Gastroesophageal sphincter (tissue), 4 donors: ENCODE measurements at regions not wholly inside any gene's neighbourhood (a gene's known extent, or its start where the extent isn't known, plus 50 kb on each side); places are given as distances from the start of the nearest gene placed in this dataset.

Source experiments
- ATAC-seq: fragments of 150-250 bp; one replicate; pipeline ENCODE4 v1.9.1; 2016; ENCODE audit warnings: mild to moderate bottlenecking, moderate library complexity
- H3K27ac ChIP-seq, 4 donors: fragments of 200-600 bp; sonication (generic) in 3 of 4; 1 replicate in 3 of 4; 2 replicates in 1 of 4; pipeline ENCODE4 v1.5.1; 2016 to 2019
- H3K27me3 ChIP-seq: fragments of 200-600 bp; sonication (generic); one replicate; pipeline ENCODE4 v1.5.1; 2019
- H3K36me3 ChIP-seq, 2 donors: fragments of 200-600 bp; sonication (generic); one replicate each; pipeline ENCODE4 v1.5.1; 2019; ENCODE audit warnings: control low read depth in 1 of 2
- H3K4me1 ChIP-seq, 3 donors: fragments of 200-600 bp; sonication (generic); 1 replicate in 2 of 3; 2 replicates in 1 of 3; pipeline ENCODE4 v1.5.1; 2016 to 2019; ENCODE audit warnings: control low read depth in 2 of 3
- H3K4me3 ChIP-seq, 2 donors: fragments of 200-600 bp; sonication (generic); one replicate each; pipeline ENCODE4 v1.5.1; 2019; ENCODE audit warnings: mild to moderate bottlenecking in 1 of 2, moderate library complexity in 1 of 2
- H3K9me3 ChIP-seq, 3 donors: fragments of 200-600 bp; sonication (generic); one replicate each; pipeline ENCODE4 v1.5.1; 2017 to 2019; ENCODE audit warnings: control low read depth in 2 of 3
- CTCF ChIP-seq, 4 experiments: fragments of 200-600 bp in 2 of 4; fragments of 450-650 bp in 2 of 4; sonication (generic) in 1 of 4; IDR thresholded peaks; one replicate each; pipeline ENCODE4 v1.5.1; 2017 to 2019; ENCODE audit warnings: antibody characterized with exemption in 4 of 4, mild to moderate bottlenecking in 2 of 4, moderate library complexity in 2 of 4
- EP300 ChIP-seq: sonication (generic); formaldehyde crosslinking; IDR thresholded peaks from one replicate; pipeline ENCODE4 v1.6.1; 2017; ENCODE audit warnings: antibody characterized with exemption, mild to moderate bottlenecking
- POLR2A ChIP-seq, 2 donors: fragments of 450-650 bp; IDR thresholded peaks; one replicate each; pipeline ENCODE4 v1.6.1; 2017; ENCODE audit warnings: antibody characterized with exemption in 2 of 2, mild to moderate bottlenecking in 2 of 2, moderate library complexity in 1 of 2
- POLR2AphosphoS5 ChIP-seq: sonication (generic); formaldehyde crosslinking; IDR thresholded peaks from one replicate; pipeline ENCODE4 v1.6.1; 2017; ENCODE audit warnings: antibody characterized with exemption
- WGBS, 2 donors: methylation state at CpG; one replicate each; pipeline ENCODE4 v1.1.5; 2018; ENCODE audit warnings: low coverage in 1 of 2; 5-methylcytosine and 5-hydroxymethylcytosine counted together

- TF ChIP-seq POLR2A (IDR thresholded peaks at IDR 0.05) = no peak
- TF ChIP-seq POLR2AphosphoS5 = no peak
- TF ChIP-seq CTCF (IDR thresholded peaks at IDR 0.05) = no peak
- no peak for TF ChIP-seq EP300
- no peaks in the 10 kb centered on the region for H3K36me3 ChIP-seq
Measured at GRCh38 chr6:8993111-8993510, 557.8 kb upstream of the SLC35B3 start.

GRCh38 chr6:8991844-8992243, 556.5 kb upstream of the SLC35B3 start:
- TF ChIP-seq CTCF (IDR thresholded peaks at IDR 0.05) (no peak), POLR2AphosphoS5 (no peak), POLR2A (IDR thresholded peaks at IDR 0.05) (no peak), EP300 (no peak)
- ATAC-seq = no peak
- no peaks in the 10 kb centered on the region for H3K36me3 ChIP-seq
- WGBS, 2 donors = 54 to 57% methylated on average over 3 of the region's 3 CpGs
- H3K9me3 ChIP-seq = no peaks in the 10 kb centered on the region
- no peaks in the 10 kb centered on the region for H3K27me3 ChIP-seq
- no peak overlapping the region for H3K27ac ChIP-seq
- no peak overlapping the region for H3K4me3 ChIP-seq
- H3K4me1 ChIP-seq = no peaks in the 10 kb centered on the region

More at GRCh38 chr6:8993111-8993510, 557.8 kb upstream of the SLC35B3 start:
- no peak for ATAC-seq
- H3K9me3 ChIP-seq = no peaks in the 10 kb centered on the region
- peaks cover 7% of the 10 kb centered on the region for H3K27me3 ChIP-seq
- 79 to 100% methylated on average over 1 to 3 of the region's 3 CpGs for WGBS, 2 donors
- no peak overlapping the region for H3K4me3 ChIP-seq
- H3K4me1 ChIP-seq = no peaks in the 10 kb centered on the region
- H3K27ac ChIP-seq = no peak overlapping the region

- Histone ChIP-seq H3K36me3 (no peaks in the 10 kb centered on the region), H3K27ac (no peak overlapping the region), H3K4me3 (no peak overlapping the region), H3K27me3 (no peaks in the 10 kb centered on the region), H3K9me3 (no peaks in the 10 kb centered on the region), H3K4me1 (no peaks in the 10 kb centered on the region)
- TF ChIP-seq POLR2A (IDR thresholded peaks at IDR 0.05) = no peak
- TF ChIP-seq CTCF (IDR thresholded peaks at IDR 0.05) = no peak
- TF ChIP-seq POLR2AphosphoS5 = no peak
- TF ChIP-seq EP300 = no peak
- WGBS, 2 donors = 89 to 100% methylated on average over 2 of the region's 2 CpGs
- ATAC-seq = no peak
Measured at GRCh38 chr6:8990075-8990474, 554.7 kb upstream of the SLC35B3 start.

- no peak overlapping the region for H3K27ac ChIP-seq
- TF ChIP-seq POLR2A (IDR thresholded peaks at IDR 0.05) = no peak
- peak; percentile 63 to 94 (median 76) for TF ChIP-seq CTCF (IDR thresholded peaks at IDR 0.05)
- TF ChIP-seq EP300 = no peak
- TF ChIP-seq POLR2AphosphoS5 = no peak
- no peaks in the 10 kb centered on the region for H3K36me3 ChIP-seq
- peaks cover 0 to 8% (median 0%) of the 10 kb centered on the region in 3 donors for H3K4me1 ChIP-seq
- ATAC-seq = peak; percentile 61
- WGBS, 2 donors = 6 to 7% methylated on average over 10 of the region's 10 CpGs
- no peak overlapping the region for H3K4me3 ChIP-seq
- H3K27me3 ChIP-seq = no peaks in the 10 kb centered on the region
- H3K9me3 ChIP-seq = no peaks in the 10 kb centered on the region
Measured at GRCh38 chr6:8983202-8983688, 547.9 kb upstream of the SLC35B3 start.

GRCh38 chr6:8982668-8983067, 547.3 kb upstream of the SLC35B3 start:
- Histone ChIP-seq H3K27me3 (no peaks in the 10 kb centered on the region), H3K36me3 (no peaks in the 10 kb centered on the region), H3K4me1 (peaks cover 0 to 8% (median 0%) of the 10 kb centered on the region in 3 donors), H3K4me3 (no peak overlapping the region), H3K9me3 (no peaks in the 10 kb centered on the region), H3K27ac (no peak overlapping the region)
- no peak for TF ChIP-seq CTCF (IDR thresholded peaks at IDR 0.05)
- TF ChIP-seq POLR2AphosphoS5 = no peak
- no peak for TF ChIP-seq EP300
- no peak for TF ChIP-seq POLR2A (IDR thresholded peaks at IDR 0.05)
- 49% methylated on average over 9 of the region's 9 CpGs for WGBS, 2 donors
- no peak for ATAC-seq
